ENCODE measurements at regions not wholly inside any gene's neighbourhood (a gene's known extent, or its start where the extent isn't known, plus 50 kb on each side); places are given as distances from the start of the nearest gene placed in this dataset.
A peak's percentile ranks its signal among the peaks of the same experiment; 100 is the strongest.

DNA sequence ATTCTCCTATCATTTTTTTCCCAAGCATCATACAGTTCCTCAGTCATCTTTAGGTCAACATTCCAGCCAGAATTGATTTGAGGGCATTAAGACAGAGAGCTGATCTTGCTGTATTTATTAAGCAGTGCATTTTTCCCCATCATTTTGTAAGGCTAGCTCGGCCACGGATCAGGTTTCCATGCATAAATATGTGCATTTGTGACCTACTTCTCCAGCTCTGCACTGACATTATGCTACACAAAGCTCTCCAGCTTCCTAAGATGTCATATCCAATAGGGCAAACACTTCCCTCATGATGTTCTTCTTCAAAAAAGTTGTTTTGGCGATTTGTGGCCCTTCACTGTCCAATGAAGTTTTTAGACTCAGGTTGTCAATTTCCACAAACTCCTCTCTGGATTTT, 202.6 kb downstream of the C7orf25 start:
- no peak overlapping the region for H3K4me3 ChIP-seq (ENCODE audit: low read depth, low read length)
- TF ChIP-seq, protein P1, sequence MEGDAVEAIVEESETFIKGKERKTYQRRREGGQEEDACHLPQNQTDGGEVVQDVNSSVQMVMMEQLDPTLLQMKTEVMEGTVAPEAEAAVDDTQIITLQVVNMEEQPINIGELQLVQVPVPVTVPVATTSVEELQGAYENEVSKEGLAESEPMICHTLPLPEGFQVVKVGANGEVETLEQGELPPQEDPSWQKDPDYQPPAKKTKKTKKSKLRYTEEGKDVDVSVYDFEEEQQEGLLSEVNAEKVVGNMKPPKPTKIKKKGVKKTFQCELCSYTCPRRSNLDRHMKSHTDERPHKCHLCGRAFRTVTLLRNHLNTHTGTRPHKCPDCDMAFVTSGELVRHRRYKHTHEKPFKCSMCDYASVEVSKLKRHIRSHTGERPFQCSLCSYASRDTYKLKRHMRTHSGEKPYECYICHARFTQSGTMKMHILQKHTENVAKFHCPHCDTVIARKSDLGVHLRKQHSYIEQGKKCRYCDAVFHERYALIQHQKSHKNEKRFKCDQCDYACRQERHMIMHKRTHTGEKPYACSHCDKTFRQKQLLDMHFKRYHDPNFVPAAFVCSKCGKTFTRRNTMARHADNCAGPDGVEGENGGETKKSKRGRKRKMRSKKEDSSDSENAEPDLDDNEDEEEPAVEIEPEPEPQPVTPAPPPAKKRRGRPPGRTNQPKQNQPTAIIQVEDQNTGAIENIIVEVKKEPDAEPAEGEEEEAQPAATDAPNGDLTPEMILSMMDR (IDR thresholded peaks at IDR 0.05; ENCODE audit: low read depth, low read length), result no peak
- POLR2A ChIA-PET, result no interaction called here
- H3K27ac ChIP-seq (ENCODE audit: low read depth, low read length), result no peak overlapping the region
- CTCF ChIA-PET, result interaction anchor here (0.5 to 0.6 kb wide), 2 partner anchors 148 to 175 kb away, joined by 3 read pairs; no protein-coding TSS in a partner anchor
- H3K9me3 ChIP-seq (ENCODE audit: control insufficient read depth, insufficient read depth, low read length), result no peaks in the 10 kb centered on the region
- H3K27me3 ChIP-seq (ENCODE audit: control insufficient read depth, insufficient read depth, low read length), result no peaks in the 10 kb centered on the region
- no peak for DNase-seq (ENCODE audit: low read depth, low spot score)

DNA sequence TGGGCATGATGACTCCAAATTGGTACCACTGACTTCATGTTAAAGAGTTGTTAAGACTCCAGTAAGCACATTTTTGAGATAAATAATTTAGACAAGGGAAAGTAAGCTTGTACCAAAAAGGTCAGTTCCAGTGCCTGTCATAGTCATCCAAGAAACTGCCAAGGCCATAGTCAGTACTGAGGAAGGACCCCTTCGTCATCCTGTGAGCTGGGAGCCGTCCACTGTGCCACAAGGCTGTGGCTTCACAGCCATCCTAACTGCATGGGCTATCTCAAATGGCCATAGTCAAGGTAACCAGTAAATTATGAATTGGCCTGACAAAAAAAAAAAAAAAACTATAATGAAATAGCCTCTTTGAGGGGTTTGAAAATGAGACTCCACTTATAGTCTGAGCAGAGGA, 207.2 kb downstream of the C7orf25 start:
- Histone ChIP-seq H3K9me3 (ENCODE audit: control insufficient read depth, insufficient read depth, low read length) (no peaks in the 10 kb centered on the region), H3K4me3 (ENCODE audit: low read depth, low read length) (no peak overlapping the region), H3K27me3 (ENCODE audit: control insufficient read depth, insufficient read depth, low read length) (no peaks in the 10 kb centered on the region), H3K27ac (ENCODE audit: low read depth, low read length) (no peak overlapping the region)
- no peak for DNase-seq (ENCODE audit: low read depth, low spot score)
- CTCF ChIA-PET, result no interaction called here
- POLR2A ChIA-PET, result no interaction called here
- TF ChIP-seq, protein P1 (IDR thresholded peaks at IDR 0.05; ENCODE audit: low read depth, low read length), result no peak

DNA sequence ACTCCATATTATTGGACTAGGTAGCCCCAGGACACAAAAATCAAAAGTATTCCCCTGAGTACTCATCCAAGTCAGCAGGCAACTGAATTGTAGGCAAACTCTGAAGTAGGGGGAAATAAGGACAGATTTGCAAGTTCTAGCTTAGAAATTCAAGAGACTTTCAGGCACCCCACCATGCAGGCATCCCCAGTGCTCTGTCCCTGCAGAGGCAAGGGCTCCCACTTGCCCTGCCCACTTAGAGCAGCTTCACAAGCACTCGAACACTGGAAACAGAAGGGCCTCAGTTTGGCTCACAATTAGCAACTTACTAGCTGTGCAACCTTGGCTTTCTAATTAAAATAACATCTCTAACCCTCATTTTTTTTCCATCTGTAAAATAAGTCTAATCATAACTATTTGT, 209.2 kb downstream of the C7orf25 start:
- ChIA-PET POLR2A (no interaction called here), CTCF (interaction anchor here (1.2 kb wide), 1 partner anchor 760 kb away, joined by 4 read pairs; no protein-coding TSS in a partner anchor)
- Histone ChIP-seq H3K27ac (ENCODE audit: low read depth, low read length) (no peak overlapping the region), H3K27me3 (ENCODE audit: control insufficient read depth, insufficient read depth, low read length) (no peaks in the 10 kb centered on the region), H3K9me3 (ENCODE audit: control insufficient read depth, insufficient read depth, low read length) (no peaks in the 10 kb centered on the region), H3K4me3 (ENCODE audit: low read depth, low read length) (no peak overlapping the region)
- TF ChIP-seq, protein P1 (IDR thresholded peaks at IDR 0.05; ENCODE audit: low read depth, low read length), result no peak
- DNase-seq (ENCODE audit: low read depth, low spot score), result no peak

DNA sequence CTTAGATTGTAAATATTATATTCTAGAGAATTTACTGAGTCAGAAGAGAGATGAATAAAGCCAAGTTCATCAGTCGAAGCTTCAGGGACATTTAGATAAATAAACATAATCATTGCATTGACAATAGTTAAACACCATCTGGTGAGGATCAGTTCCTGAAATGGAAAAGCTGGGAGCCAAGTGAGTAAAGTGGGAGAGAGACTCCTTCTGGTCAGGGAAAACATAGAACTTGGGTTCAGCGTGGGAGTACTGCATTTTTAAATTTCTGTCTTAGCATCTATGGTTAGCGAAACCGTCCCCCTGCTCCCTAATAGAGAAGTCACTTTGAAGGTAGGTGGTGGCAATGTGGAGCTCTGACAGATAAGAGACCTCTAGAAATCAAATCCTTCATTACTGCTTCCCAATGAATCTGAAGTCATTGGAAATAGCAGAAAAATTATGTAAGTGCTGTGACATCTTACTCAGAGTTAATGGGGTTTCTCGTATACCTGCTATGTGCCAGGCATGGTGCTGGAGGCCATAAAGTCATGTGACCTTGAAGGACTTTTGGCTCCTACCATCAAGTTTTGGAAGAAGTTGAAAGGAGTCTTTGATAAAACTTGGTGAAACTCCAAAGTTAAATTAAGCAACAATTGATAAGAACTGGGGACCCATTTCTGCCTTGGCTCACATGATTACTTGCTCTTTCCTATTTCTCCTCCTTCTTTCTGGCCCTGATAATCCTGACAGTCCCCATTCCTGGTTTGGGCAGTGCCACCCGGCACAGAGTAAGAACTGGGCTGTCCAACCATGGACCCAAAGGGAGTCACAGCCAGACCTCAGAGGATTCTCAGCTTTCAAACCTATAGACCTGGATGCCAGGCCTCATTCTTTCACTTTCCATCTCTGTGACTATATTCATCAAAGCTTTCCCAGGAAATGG, 211.2 kb downstream of the C7orf25 start:
- Histone ChIP-seq H3K9me3 (ENCODE audit: control insufficient read depth, insufficient read depth, low read length) (no peaks in the 10 kb centered on the region), H3K27ac (ENCODE audit: low read depth, low read length) (no peak overlapping the region), H3K4me3 (ENCODE audit: low read depth, low read length) (no peak overlapping the region), H3K27me3 (ENCODE audit: control insufficient read depth, insufficient read depth, low read length) (no peaks in the 10 kb centered on the region)
- TF ChIP-seq, protein P1 (IDR thresholded peaks at IDR 0.05; ENCODE audit: low read depth, low read length), result 0 out of 2 replicates have a peak, but pooled peaks have one; percentile 18
- no peak for DNase-seq (ENCODE audit: low read depth, low spot score)
- POLR2A ChIA-PET, result no interaction called here
- CTCF ChIA-PET, result interaction anchor here (1.1 to 1.7 kb wide), 3 partner anchors 11 to 760 kb away, joined by 3 to 6 read pairs (median 3); no protein-coding TSS in a partner anchor
